Muscle layer of duodenum (tissue), 2 donors: ENCODE measurements at regions not wholly inside any gene's neighbourhood (a gene's known extent, or its start where the extent isn't known, plus 50 kb on each side); places are given as distances from the start of the nearest gene placed in this dataset.

Source experiments
- H3K27ac ChIP-seq: one replicate; pipeline ENCODE4 v1.7.0; 2013; ENCODE audit warnings: mild to moderate bottlenecking, low read length
- H3K27me3 ChIP-seq: one replicate; pipeline ENCODE4 v1.7.0; 2013; ENCODE audit warnings: low read depth, mild to moderate bottlenecking, control low read depth, low read length
- H3K36me3 ChIP-seq, 2 donors: one replicate each; pipeline ENCODE4 v1.7.0; 2013; ENCODE audit warnings: low read length in 2 of 2, control low read depth in 1 of 2, mild to moderate bottlenecking in 1 of 2; ENCODE audit not compliant: insufficient read depth in 2 of 2, control insufficient read depth in 1 of 2
- H3K4me1 ChIP-seq, 2 donors: one replicate each; pipeline ENCODE4 v1.7.0; 2013; ENCODE audit warnings: low read length in 2 of 2, mild to moderate bottlenecking in 2 of 2, control low read depth in 1 of 2, moderate library complexity in 1 of 2; ENCODE audit not compliant: insufficient read depth in 2 of 2, control insufficient read depth in 1 of 2
- H3K4me3 ChIP-seq, 2 donors: one replicate each; pipeline ENCODE4 v1.7.0; 2013; ENCODE audit warnings: low read length in 2 of 2, low read depth in 1 of 2, mild to moderate bottlenecking in 1 of 2
- H3K9me3 ChIP-seq, 2 donors: one replicate each; pipeline ENCODE4 v1.7.0; 2013; ENCODE audit warnings: low read length in 2 of 2, control low read depth in 1 of 2, mild to moderate bottlenecking in 1 of 2; ENCODE audit not compliant: control insufficient read depth in 1 of 2
- donor health status: healthy.

- Histone ChIP-seq H3K27ac (no peak overlapping the region), H3K36me3 (no peaks in the 10 kb centered on the region), H3K4me1 (no peaks in the 10 kb centered on the region), H3K9me3 (no peaks in the 10 kb centered on the region), H3K4me3 (no peak overlapping the region), H3K27me3 (no peaks in the 10 kb centered on the region)
Observed at GRCh38 chr3:34283751-34284150, 485.3 kb downstream of the PDCD6IP start.

DNA sequence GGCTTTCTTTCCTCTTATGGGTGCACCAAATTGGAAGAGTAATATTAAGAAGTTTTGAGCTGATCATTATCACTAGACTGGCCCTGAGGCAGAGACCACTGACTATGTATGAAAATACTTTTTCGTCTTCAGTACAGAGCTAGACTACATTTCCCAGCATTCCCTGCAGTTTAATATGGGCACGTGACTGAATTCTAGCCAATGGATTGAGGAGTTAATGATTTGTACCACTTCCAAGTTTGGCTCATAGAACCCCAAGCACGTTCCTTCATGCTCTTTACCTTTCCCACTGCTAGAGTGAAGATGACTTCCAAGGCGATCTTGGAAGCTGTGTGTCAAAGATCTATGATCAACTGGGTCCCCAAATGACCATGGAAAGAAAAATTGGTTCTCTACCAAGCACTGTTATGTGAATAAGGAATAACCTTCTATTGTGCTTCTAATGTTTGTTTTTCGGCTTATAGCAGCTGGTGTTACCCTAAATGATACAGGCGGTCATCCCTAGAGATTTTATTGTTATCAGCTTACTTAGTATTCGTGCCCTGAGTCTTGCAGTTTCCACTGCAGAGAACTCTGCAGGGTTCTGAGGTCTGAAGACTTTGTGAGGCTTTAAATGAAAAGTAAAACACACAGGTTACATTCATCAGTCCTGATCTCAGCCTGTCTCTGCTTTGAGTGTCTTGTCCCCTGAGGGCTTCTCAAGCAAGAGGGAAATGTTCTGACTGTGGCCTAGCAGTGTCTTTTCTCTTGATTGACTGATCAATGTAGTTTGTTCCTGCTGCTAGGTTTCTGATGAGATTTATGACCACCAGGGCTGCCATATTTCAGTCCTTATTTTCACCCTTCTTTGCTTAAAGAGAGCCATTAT, 486.8 kb downstream of the PDCD6IP start:
- Histone ChIP-seq H3K27me3 (no peaks in the 10 kb centered on the region), H3K9me3 (no peaks in the 10 kb centered on the region), H3K4me1 (no peaks in the 10 kb centered on the region), H3K27ac (no peak overlapping the region), H3K36me3 (no peaks in the 10 kb centered on the region), H3K4me3 (no peak overlapping the region)

GRCh38 chr3:34285827-34286188, 487.4 kb downstream of the PDCD6IP start:
- no peak overlapping the region for H3K27ac ChIP-seq
- no peak overlapping the region for H3K4me3 ChIP-seq
- no peaks in the 10 kb centered on the region for H3K4me1 ChIP-seq
- H3K9me3 ChIP-seq: no peaks in the 10 kb centered on the region
- H3K36me3 ChIP-seq: no peaks in the 10 kb centered on the region
- H3K27me3 ChIP-seq: no peaks in the 10 kb centered on the region

GRCh38 chr3:34292605-34293300, 494.3 kb downstream of the PDCD6IP start:
- Histone ChIP-seq H3K27ac (no peak overlapping the region), H3K4me3 (no peak overlapping the region), H3K27me3 (no peaks in the 10 kb centered on the region), H3K9me3 (no peaks in the 10 kb centered on the region), H3K4me1 (no peaks in the 10 kb centered on the region), H3K36me3 (no peaks in the 10 kb centered on the region)

GRCh38 chr3:34294240-34294639, 495.8 kb downstream of the PDCD6IP start:
- no peak overlapping the region for H3K4me3 ChIP-seq
- H3K27ac ChIP-seq: no peak overlapping the region
- H3K4me1 ChIP-seq: no peaks in the 10 kb centered on the region
- H3K36me3 ChIP-seq: no peaks in the 10 kb centered on the region
- no peaks in the 10 kb centered on the region for H3K9me3 ChIP-seq
- H3K27me3 ChIP-seq: no peaks in the 10 kb centered on the region

DNA sequence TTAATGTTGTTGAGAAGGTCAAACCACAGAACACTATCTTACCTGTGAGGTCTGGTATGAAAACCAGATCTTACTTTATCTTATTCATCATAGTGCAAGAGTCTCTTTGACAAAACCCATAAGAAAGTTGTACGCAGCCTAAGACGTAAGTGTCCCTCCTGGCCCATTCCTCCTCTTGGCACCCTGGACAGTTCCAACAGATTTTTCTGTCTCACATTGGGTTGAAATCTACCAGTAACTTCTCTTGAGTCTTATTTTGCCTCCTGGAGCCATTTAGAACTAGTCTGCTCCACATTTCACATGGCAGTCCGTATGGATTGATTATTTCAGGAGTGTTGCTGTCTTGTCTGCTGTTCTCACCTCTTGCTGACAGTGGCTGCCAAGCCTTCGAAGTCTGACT, 498.4 kb downstream of the PDCD6IP start:
- H3K27me3 ChIP-seq: no peaks in the 10 kb centered on the region
- no peak overlapping the region for H3K27ac ChIP-seq
- H3K9me3 ChIP-seq: no peaks in the 10 kb centered on the region
- no peaks in the 10 kb centered on the region for H3K36me3 ChIP-seq
- no peak overlapping the region for H3K4me3 ChIP-seq
- H3K4me1 ChIP-seq: no peaks in the 10 kb centered on the region

GRCh38 chr3:34298653-34299052, 500.2 kb downstream of the PDCD6IP start:
- no peak overlapping the region for H3K4me3 ChIP-seq
- H3K27ac ChIP-seq: no peak overlapping the region
- H3K27me3 ChIP-seq: no peaks in the 10 kb centered on the region
- no peaks in the 10 kb centered on the region for H3K9me3 ChIP-seq
- H3K36me3 ChIP-seq: no peaks in the 10 kb centered on the region
- no peaks in the 10 kb centered on the region for H3K4me1 ChIP-seq

GRCh38 chr3:34300621-34301020, 502.2 kb downstream of the PDCD6IP start:
- no peaks in the 10 kb centered on the region for H3K9me3 ChIP-seq
- no peak overlapping the region for H3K4me3 ChIP-seq
- H3K4me1 ChIP-seq: no peaks in the 10 kb centered on the region
- H3K27ac ChIP-seq: no peak overlapping the region
- no peaks in the 10 kb centered on the region for H3K27me3 ChIP-seq
- no peaks in the 10 kb centered on the region for H3K36me3 ChIP-seq

- H3K36me3 ChIP-seq: no peaks in the 10 kb centered on the region
- no peaks in the 10 kb centered on the region for H3K9me3 ChIP-seq
- H3K4me3 ChIP-seq: no peak overlapping the region
- no peaks in the 10 kb centered on the region for H3K27me3 ChIP-seq
- no peaks in the 10 kb centered on the region for H3K4me1 ChIP-seq
- no peak overlapping the region for H3K27ac ChIP-seq
Observed at GRCh38 chr3:34301313-34301712, 502.9 kb downstream of the PDCD6IP start.

DNA sequence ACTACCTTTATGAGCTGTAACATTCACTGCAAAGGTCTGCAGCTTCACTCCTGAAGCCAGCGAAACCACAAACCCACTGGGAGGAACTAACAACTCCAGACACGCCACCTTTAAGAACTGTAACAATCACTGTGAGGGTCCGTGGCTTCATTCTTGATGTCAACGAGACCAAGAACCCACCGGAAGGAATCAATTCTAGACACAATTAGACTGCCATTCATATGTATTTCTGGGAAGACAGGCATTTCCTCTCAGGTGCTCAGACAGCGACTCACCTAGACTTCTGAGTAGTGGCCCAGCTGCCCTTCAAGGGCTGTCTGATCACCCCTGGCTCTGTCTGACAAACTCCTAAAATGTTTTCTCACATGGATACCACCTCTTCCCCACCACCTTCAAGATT, 506.8 kb downstream of the PDCD6IP start:
- Histone ChIP-seq H3K27me3 (no peaks in the 10 kb centered on the region), H3K4me1 (no peaks in the 10 kb centered on the region), H3K27ac (no peak overlapping the region), H3K9me3 (no peaks in the 10 kb centered on the region), H3K4me3 (no peak overlapping the region), H3K36me3 (no peaks in the 10 kb centered on the region)

- H3K36me3 ChIP-seq: no peaks in the 10 kb centered on the region
- H3K9me3 ChIP-seq: peaks cover 0 to 2% of the 10 kb centered on the region in 2 donors
- no peaks in the 10 kb centered on the region for H3K27me3 ChIP-seq
- H3K27ac ChIP-seq: no peak overlapping the region
- H3K4me1 ChIP-seq: no peaks in the 10 kb centered on the region
- H3K4me3 ChIP-seq: no peak overlapping the region
Observed at GRCh38 chr3:34312684-34313083, 514.3 kb downstream of the PDCD6IP start.
